GM18499 (cell line): ENCODE measurements at regions not wholly inside any gene's neighbourhood (a gene's known extent, or its start where the extent isn't known, plus 50 kb on each side); places are given as distances from the start of the nearest gene placed in this dataset.
"Not testable (repeated sequence)": the region's sequence is repeated elsewhere in the genome, so short reads cannot be mapped to it uniquely, and the experiment has no call there.

Source experiments
- ATAC-seq: cut with Tn5 transposase; IDR thresholded peaks from one replicate; pipeline ENCODE4 v1.9.1; 2021; ENCODE audit warnings: moderate number of reproducible peaks; ENCODE audit not compliant: insufficient read depth, unreplicated experiment

GRCh38 chrX:66915893-66916292, 277.0 kb upstream of the EDA2R start:
- no peak for ATAC-seq

GRCh38 chrX:66914080-66914479, 275.2 kb upstream of the EDA2R start:
- ATAC-seq, result no peak

GRCh38 chrX:66912417-66912816, 273.5 kb upstream of the EDA2R start:
- no peak for ATAC-seq

GRCh38 chrX:66902081-66902480, 263.2 kb upstream of the EDA2R start:
- ATAC-seq, result no peak

- ATAC-seq, result no peak
These were observed 262.0 kb upstream of the EDA2R start for GRCh38 chrX:66900886-66901285.

GRCh38 chrX:66892004-66892403, 253.1 kb upstream of the EDA2R start:
- ATAC-seq, result no peak

GRCh38 chrX:66889418-66889817, 250.5 kb upstream of the EDA2R start:
- no peak for ATAC-seq

- ATAC-seq, result no peak
These were observed 243.2 kb upstream of the EDA2R start for GRCh38 chrX:66882101-66882500.

- ATAC-seq, result no peak
These were observed 237.9 kb upstream of the EDA2R start for GRCh38 chrX:66876776-66877175.

- ATAC-seq, result no peak
These were observed 233.9 kb upstream of the EDA2R start for GRCh38 chrX:66872771-66873170.

GRCh38 chrX:66863721-66864120, 224.8 kb upstream of the EDA2R start:
- ATAC-seq, result no peak

GRCh38 chrX:66833426-66833825, 194.5 kb upstream of the EDA2R start:
- ATAC-seq, result peak; percentile 99

GRCh38 chrX:66815227-66815626, 176.3 kb upstream of the EDA2R start:
- ATAC-seq, result no peak

- not testable (repeated sequence) for ATAC-seq
These were observed 155.6 kb upstream of the EDA2R start for GRCh38 chrX:66794514-66794913.

- ATAC-seq, result no peak
These were observed 127.4 kb upstream of the EDA2R start for GRCh38 chrX:66766318-66766717.

GRCh38 chrX:66760651-66761050, 121.8 kb upstream of the EDA2R start:
- ATAC-seq, result no peak

- ATAC-seq, result peak; percentile 58
These were observed 117.8 kb upstream of the EDA2R start for GRCh38 chrX:66756717-66757116.

- no peak for ATAC-seq
These were observed 112.4 kb upstream of the EDA2R start for GRCh38 chrX:66751136-66751782.

- not testable (repeated sequence) for ATAC-seq
These were observed 105.6 kb upstream of the EDA2R start for GRCh38 chrX:66744519-66744918.

- ATAC-seq, result no peak
These were observed 92.5 kb upstream of the EDA2R start for GRCh38 chrX:66731398-66731797.

GRCh38 chrX:66728818-66729271, 90.0 kb upstream of the EDA2R start:
- ATAC-seq, result no peak

- no peak for ATAC-seq
These were observed 79.0 kb upstream of the EDA2R start for GRCh38 chrX:66717926-66718325.
